Heart right ventricle (tissue), 16 donors: ENCODE measurements at regions not wholly inside any gene's neighbourhood (a gene's known extent, or its start where the extent isn't known, plus 50 kb on each side); places are given as distances from the start of the nearest gene placed in this dataset.

ENCODE experiments used
- ATAC-seq, 8 donors: fragments of 200-7000 bp; cut with Tn5 transposase; one replicate each; pipeline ENCODE4 v1.9.1; 2020; ENCODE audit warnings: mild to moderate bottlenecking in 8 of 8, moderate library complexity in 8 of 8, moderate number of reproducible peaks in 1 of 8
- DNase-seq, 2 donors: peaks; one replicate each; pipeline ENCODE4 v3.0.0-alpha.2; 2020
- H3K27ac ChIP-seq, 10 donors: fragments of 200-600 bp; sonication (generic) in 2 of 10; one replicate each; pipeline versions ENCODE4 v1.5.0 to v1.8.0; 2020 to 2022; ENCODE audit warnings: mild to moderate bottlenecking in 3 of 10
- H3K27me3 ChIP-seq, 7 donors: fragments of 200-600 bp; one replicate each; pipeline ENCODE4 v1.8.0; 2021 to 2022; ENCODE audit warnings: mild to moderate bottlenecking in 2 of 7
- H3K36me3 ChIP-seq, 9 donors: fragments of 200-600 bp; sonication (generic) in 1 of 9; one replicate each; pipeline versions ENCODE4 v1.5.0 to v1.8.0; 2020 to 2022; ENCODE audit warnings: mild to moderate bottlenecking in 2 of 9
- H3K4me1 ChIP-seq, 9 donors: fragments of 200-600 bp; sonication (generic) in 1 of 9; one replicate each; pipeline versions ENCODE4 v1.5.0 to v1.8.0; 2020 to 2022; ENCODE audit warnings: mild to moderate bottlenecking in 4 of 9
- H3K4me3 ChIP-seq, 10 donors: fragments of 200-600 bp; sonication (generic) in 2 of 10; one replicate each; pipeline versions ENCODE4 v1.5.0 to v1.8.0; 2020 to 2022; ENCODE audit warnings: mild to moderate bottlenecking in 7 of 10, moderate library complexity in 2 of 10
- H3K9me3 ChIP-seq, 11 donors: fragments of 200-600 bp in 10 of 11; sonication (generic) in 2 of 11; one replicate each; pipeline versions ENCODE4 v1.5.0 to v1.8.0; 2013 to 2022; ENCODE audit warnings: mild to moderate bottlenecking in 2 of 11, control low read depth in 1 of 11, moderate library complexity in 1 of 11
- WGBS, 2 donors: extraction: QIAGEN DNeasy Blood & Tissue Kit; methylation state at CpG; one replicate each; pipeline ENCODE4 v1.1.7; 2013; ENCODE audit warnings: inconsistent platforms in 1 of 2; 5-methylcytosine and 5-hydroxymethylcytosine counted together
- intact Hi-C, 10 donors: fragments of 100-400 bp; cut with DNase I; formaldehyde crosslinking; loops; one replicate each; pipeline versions ENCODE4 v1.11.1 to v1.14.2; 2022
- TF ChIP-seq, protein P1 (sequence below), 9 donors: fragments of 200-600 bp; sonication (generic) in 2 of 9; IDR thresholded peaks; one replicate each; pipeline versions ENCODE4 v1.5.0 to v1.8.0; 2021 to 2022; ENCODE audit warnings: antibody characterized with exemption in 9 of 9, mild to moderate bottlenecking in 5 of 9, moderate library complexity in 1 of 9
- donor health status: Arrhythmogenic right ventricular cardiomyopathy.
- donor health status: ischemic (EF 13 %, LVEDD 7.1; RV severe dilation, severe dysfunction).
- donor health status: healthy with polysubstance abuse.
- donor health status: DM: no; HTN: yes; CAD: no.
- donor health status: DM: no; HTN: no; CAD: no.
- donor health status: ischemic (EF 25% LVEDD 6.9; RV normal size, moderate dysfunction).
- donor health status: ischemic (EF 25% LVEDD 5.7; RV mildly dilated, moderate dysfunction).
- donor health status: healthy.
- donor health status: DM: yes; HTN: yes; CAD: no.
- donor health status: Ischemic cardiomyopathy.
- donor health status: ischemic (EF 35%, LVEDD 5.7; RV mildly dilated, moderate dysfunction).
- donor health status: nonischemic (EF 11% LVEDD 7.7; RV severe dilation, severe dysfunction).
- donor health status: DM: yes; HTN: yes; CAD: no.
- donor health status: PGD.
- donor health status: ischemic (EF 29% LVEDD 5.4; RV normal size, mild dysfunction).
- donor health status: nonischemic (EF 23%, LVEDD 6.1; RV moderate dilation, normal function).

DNA sequence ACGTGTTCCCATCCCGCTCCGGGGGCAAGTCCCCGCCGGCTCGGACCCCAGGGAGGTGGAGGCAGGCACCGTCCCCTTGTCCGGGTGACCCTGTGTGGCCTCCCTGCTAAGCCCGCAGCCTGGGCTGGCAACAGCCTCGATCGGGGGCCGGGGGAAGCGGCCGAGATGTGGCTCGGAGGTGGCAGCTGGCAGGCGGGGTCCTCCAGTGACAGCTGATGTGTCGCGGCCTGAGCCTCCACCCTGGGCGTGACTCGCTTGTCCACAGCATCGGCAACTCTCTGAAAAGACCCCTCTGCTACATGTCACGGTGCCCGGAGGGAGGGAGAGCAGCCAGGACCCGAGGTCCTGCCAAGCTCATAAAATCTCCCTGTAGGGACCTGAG is 124.8 kb upstream of the IRX4 start:
- H3K27ac ChIP-seq: peak overlapping the region in 4 of 10 donors; percentile 12 to 65 (median 20)
- DNase-seq (no peak), ATAC-seq (peak in 4 of 8 donors; percentile 5 to 32 (median 9))
- peaks cover 0 to 19% (median 0%) of the 10 kb centered on the region in 7 donors for H3K27me3 ChIP-seq
- H3K36me3 ChIP-seq: no peaks in the 10 kb centered on the region
- H3K9me3 ChIP-seq: no peaks in the 10 kb centered on the region
- H3K4me1 ChIP-seq: peaks cover 0 to 33% (median 10%) of the 10 kb centered on the region in 9 donors
- 51 to 53% methylated on average over 24 of the region's 24 CpGs for WGBS, 2 donors
- H3K4me3 ChIP-seq: peak overlapping the region in 6 of 10 donors; percentile 17 to 40 (median 28)
- TF ChIP-seq, protein P1, sequence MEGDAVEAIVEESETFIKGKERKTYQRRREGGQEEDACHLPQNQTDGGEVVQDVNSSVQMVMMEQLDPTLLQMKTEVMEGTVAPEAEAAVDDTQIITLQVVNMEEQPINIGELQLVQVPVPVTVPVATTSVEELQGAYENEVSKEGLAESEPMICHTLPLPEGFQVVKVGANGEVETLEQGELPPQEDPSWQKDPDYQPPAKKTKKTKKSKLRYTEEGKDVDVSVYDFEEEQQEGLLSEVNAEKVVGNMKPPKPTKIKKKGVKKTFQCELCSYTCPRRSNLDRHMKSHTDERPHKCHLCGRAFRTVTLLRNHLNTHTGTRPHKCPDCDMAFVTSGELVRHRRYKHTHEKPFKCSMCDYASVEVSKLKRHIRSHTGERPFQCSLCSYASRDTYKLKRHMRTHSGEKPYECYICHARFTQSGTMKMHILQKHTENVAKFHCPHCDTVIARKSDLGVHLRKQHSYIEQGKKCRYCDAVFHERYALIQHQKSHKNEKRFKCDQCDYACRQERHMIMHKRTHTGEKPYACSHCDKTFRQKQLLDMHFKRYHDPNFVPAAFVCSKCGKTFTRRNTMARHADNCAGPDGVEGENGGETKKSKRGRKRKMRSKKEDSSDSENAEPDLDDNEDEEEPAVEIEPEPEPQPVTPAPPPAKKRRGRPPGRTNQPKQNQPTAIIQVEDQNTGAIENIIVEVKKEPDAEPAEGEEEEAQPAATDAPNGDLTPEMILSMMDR (IDR thresholded peaks at IDR 0.05): no peak
- intact Hi-C loops: no loop called here

DNA sequence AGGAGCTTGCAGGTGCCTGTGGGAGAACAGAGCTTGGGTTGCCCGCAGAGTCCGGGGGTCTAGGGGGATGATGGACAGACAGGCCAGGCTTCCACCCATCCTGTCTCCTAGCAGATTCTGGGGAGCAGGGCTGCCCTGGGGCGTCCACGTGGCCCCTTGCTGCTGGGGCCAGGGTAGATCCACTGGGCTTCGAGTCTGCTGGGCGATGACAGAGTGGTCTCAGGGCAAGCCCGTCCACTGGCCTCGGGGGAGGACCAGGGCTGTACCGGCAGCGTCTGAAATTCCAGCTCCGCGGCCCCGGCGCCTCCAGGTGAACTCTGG is 124.2 kb upstream of the IRX4 start:
- no peak overlapping the region for H3K27ac ChIP-seq
- no peak for ATAC-seq
- DNase-seq: no peak

DNA sequence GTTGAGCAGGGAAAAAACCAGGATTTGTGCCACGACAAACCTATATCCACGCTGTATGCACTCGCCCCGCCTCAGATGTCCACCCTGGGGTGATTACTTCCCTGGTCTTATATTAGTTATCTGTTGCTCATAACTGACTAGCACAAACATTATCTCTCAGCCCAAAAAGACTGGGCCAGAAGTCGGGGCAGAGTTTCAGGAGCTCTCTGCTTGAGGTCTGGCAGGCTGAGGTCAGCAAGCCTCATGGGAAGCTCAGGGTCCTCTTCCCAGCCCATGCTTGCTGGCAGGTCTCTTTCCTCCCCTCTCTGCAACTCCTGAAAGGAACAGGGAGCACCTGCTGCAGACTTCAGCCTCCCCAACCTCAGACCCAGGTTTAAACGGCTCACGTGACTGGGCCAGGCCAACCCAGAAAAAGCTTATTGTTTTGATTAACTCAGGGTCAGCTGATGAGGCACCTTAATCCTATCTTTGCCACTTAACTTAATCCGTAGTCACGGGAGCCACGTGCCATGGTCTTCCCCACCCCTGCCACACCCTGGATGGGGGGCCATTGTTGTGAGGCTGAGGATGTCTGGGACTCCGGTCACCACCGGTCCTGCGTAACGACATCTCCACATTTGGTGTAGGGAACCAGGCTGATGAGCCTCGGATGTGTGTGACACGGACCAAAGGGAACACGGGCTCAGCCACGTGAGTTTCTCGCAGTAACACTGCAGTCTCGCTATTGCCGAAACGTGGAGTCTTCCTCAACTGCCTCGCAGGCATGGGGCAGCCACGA is 123.7 kb upstream of the IRX4 start:
- no peak overlapping the region for H3K27ac ChIP-seq
- 82 to 88% methylated on average over 24 of the region's 24 CpGs for WGBS, 2 donors

More for the DNA sequence above, 124.2 kb upstream of the IRX4 start:
- intact Hi-C loops: no loop called here
- Histone ChIP-seq H3K27me3 (peaks cover 0 to 19% (median 0%) of the 10 kb centered on the region in 7 donors), H3K9me3 (no peaks in the 10 kb centered on the region), H3K4me1 (peaks cover 0 to 28% (median 8%) of the 10 kb centered on the region in 9 donors), H3K36me3 (no peaks in the 10 kb centered on the region), H3K4me3 (no peak overlapping the region)
- 91% methylated on average over 14 of the region's 14 CpGs for WGBS, 2 donors
- TF ChIP-seq, protein P1 (IDR thresholded peaks at IDR 0.05): no peak

DNA sequence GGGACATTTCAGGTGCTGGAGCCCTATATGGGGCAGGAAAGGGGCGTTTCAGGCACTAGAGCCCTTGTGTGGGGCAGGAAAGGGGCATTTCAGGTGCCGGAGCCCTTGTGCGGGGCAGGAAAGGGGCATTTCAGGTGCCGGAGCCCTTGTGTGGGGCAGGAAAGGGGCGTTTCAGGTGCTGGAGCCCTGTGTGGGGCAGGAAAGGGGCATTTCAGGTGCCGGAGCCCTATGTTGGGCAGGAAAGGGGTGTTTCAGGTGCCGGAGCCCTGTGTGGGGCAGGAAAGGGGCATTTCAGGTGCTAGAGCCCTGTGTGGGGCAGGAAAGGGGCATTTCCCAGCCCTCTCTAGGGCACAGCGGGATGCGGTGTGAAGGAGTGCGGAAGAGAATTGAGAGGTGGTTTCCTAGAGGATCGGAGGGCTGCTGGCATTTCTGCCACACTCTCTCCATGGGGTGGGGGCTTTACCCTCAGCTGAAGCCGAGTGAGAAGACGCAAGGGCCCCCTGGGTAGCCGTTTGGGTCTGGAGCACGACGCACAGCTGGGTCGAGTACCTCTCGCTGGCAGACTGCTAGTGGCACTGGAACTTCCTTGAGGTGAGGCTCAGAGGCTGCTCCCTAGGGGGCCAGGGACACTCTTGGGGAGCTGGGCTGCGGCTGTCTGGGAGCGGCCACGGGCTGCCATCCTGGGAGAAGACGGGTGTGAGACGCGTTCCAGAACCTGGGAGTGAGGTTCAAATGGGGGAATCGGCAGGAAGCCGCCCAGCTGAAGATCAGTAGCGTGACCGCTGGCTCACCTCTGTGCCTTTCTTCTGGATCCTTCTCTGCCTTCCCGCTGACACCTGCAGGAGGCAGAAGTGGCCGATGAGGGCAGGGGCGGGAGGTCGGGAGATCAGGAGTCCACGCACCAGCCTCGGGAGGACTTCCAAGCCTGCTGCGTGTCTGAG is 122.6 kb upstream of the IRX4 start:
- intact Hi-C loops: no loop called here
- no peak overlapping the region for H3K4me3 ChIP-seq
- H3K27ac ChIP-seq: no peak overlapping the region
- H3K27me3 ChIP-seq: peaks cover 0 to 19% (median 0%) of the 10 kb centered on the region in 7 donors
- H3K4me1 ChIP-seq: peaks cover 0 to 20% (median 7%) of the 10 kb centered on the region in 9 donors
- WGBS, 2 donors: 77 to 82% methylated on average over 35 of the region's 35 CpGs
- DNase-seq: no peak
- H3K36me3 ChIP-seq: no peaks in the 10 kb centered on the region
- H3K9me3 ChIP-seq: no peaks in the 10 kb centered on the region
- TF ChIP-seq, protein P1 (IDR thresholded peaks at IDR 0.05): no peak
- ATAC-seq: no peak

More for the DNA sequence above, 123.7 kb upstream of the IRX4 start:
- H3K9me3 ChIP-seq: no peaks in the 10 kb centered on the region
- ATAC-seq (no peak), DNase-seq (no peak)
- H3K36me3 ChIP-seq: no peaks in the 10 kb centered on the region
- intact Hi-C loops: no loop called here
- H3K27me3 ChIP-seq: peaks cover 0 to 19% (median 0%) of the 10 kb centered on the region in 7 donors
- TF ChIP-seq, protein P1 (IDR thresholded peaks at IDR 0.05): no peak
- H3K4me1 ChIP-seq: peaks cover 0 to 24% (median 7%) of the 10 kb centered on the region in 9 donors
- no peak overlapping the region for H3K4me3 ChIP-seq
